ENCODE measurements at regions not wholly inside any gene's neighbourhood (a gene's known extent, or its start where the extent isn't known, plus 50 kb on each side); places are given as distances from the start of the nearest gene placed in this dataset.

DNA sequence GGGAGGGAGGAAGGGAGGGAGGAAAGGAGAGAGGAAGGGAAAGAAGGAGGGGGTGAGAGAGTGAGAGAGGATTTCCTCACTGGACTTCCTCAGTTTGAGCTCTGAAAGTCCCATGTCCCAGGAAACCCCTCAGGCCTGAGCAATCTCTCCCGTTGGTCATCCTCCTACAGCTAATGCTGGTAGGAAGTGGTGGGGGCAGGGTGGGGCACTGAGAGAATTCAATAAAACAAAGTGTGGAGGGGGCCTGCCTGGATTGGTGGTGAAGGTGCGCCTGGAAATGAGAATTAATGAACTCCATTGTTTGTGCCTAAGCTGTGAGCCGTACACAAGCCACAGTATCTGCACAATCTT lies 195.0 kb downstream of the RGS3 start (continued):
- TF ChIP-seq, protein P1, sequence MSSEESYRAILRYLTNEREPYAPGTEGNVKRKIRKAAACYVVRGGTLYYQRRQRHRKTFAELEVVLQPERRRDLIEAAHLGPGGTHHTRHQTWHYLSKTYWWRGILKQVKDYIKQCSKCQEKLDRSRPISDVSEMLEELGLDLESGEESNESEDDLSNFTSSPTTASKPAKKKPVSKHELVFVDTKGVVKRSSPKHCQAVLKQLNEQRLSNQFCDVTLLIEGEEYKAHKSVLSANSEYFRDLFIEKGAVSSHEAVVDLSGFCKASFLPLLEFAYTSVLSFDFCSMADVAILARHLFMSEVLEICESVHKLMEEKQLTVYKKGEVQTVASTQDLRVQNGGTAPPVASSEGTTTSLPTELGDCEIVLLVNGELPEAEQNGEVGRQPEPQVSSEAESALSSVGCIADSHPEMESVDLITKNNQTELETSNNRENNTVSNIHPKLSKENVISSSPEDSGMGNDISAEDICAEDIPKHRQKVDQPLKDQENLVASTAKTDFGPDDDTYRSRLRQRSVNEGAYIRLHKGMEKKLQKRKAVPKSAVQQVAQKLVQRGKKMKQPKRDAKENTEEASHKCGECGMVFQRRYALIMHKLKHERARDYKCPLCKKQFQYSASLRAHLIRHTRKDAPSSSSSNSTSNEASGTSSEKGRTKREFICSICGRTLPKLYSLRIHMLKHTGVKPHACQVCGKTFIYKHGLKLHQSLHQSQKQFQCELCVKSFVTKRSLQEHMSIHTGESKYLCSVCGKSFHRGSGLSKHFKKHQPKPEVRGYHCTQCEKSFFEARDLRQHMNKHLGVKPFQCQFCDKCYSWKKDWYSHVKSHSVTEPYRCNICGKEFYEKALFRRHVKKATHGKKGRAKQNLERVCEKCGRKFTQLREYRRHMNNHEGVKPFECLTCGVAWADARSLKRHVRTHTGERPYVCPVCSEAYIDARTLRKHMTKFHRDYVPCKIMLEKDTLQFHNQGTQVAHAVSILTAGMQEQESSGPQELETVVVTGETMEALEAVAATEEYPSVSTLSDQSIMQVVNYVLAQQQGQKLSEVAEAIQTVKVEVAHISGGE (tag by site-specific recombination; conservative IDR thresholded peaks at IDR 0.05; ENCODE audit: low read depth): no peak
- TF ChIP-seq ZSCAN30 (tag by site-specific recombination; IDR thresholded peaks at IDR 0.05): no peak
- no peak for TF ChIP-seq ZNF169 (tag by site-specific recombination; IDR thresholded peaks at IDR 0.05)
- no peak for TF ChIP-seq ZNF521 (tag by site-specific recombination; IDR thresholded peaks at IDR 0.05)
- TF ChIP-seq KLF8 (tag by site-specific recombination; IDR thresholded peaks at IDR 0.05): no peak
- no peak for TF ChIP-seq ZEB2 (tag by site-specific recombination; IDR thresholded peaks at IDR 0.05)
- no peak for TF ChIP-seq SETDB1 (IDR thresholded peaks at IDR 0.05; ENCODE audit: insufficient read length, low read length)
- no peak for TF ChIP-seq ZNF341 (tag by site-specific recombination; IDR thresholded peaks at IDR 0.05; ENCODE audit: low read depth)
- no peak for TF ChIP-seq ZNF791 (tag by site-specific recombination; IDR thresholded peaks at IDR 0.05)
- TF ChIP-seq SP2 (tag by site-specific recombination; IDR thresholded peaks at IDR 0.05): no peak
- no peak for TF ChIP-seq ZNF248 (tag by site-specific recombination; IDR thresholded peaks at IDR 0.05)
- no peak for TF ChIP-seq ZSCAN4 (tag by site-specific recombination; IDR thresholded peaks at IDR 0.05)
- no peak for TF ChIP-seq ZNF544 (tag by site-specific recombination; IDR thresholded peaks at IDR 0.05)
- TF ChIP-seq ZNF768 (tag by site-specific recombination; IDR thresholded peaks at IDR 0.05): no peak
- TF ChIP-seq ZNF776 (tag by site-specific recombination; IDR thresholded peaks at IDR 0.05; ENCODE audit: borderline replicate concordance): no peak

GRCh38 chr9:113659039-113659438 lies 195.5 kb downstream of the RGS3 start:
- Histone ChIP-seq H3K9me3 (ENCODE audit: control insufficient read depth, insufficient read depth, low read depth, low read length) (no peaks in the 10 kb centered on the region), H3K27ac (ENCODE audit: extremely low read depth, low read depth, low read length) (no peak overlapping the region), H3K36me3 (ENCODE audit: control insufficient read depth in 2 of 2, insufficient read depth in 1 of 2, low read length in 2 of 2) (no peaks in the 10 kb centered on the region), H3K4me1 (ENCODE audit: control insufficient read depth, insufficient read depth, low read length) (no peaks in the 10 kb centered on the region), H3K4me3 (ENCODE audit: low read depth, low read length) (no peak overlapping the region)
- ChIA-PET CTCF (interaction anchor here (0.7 to 15.1 kb wide), 16 partner anchors 8 to 927 kb away, joined by 3 to 831 read pairs (median 7); partner anchors contain the start of genes ALAD, CDC26 and PRPF4), POLR2A (interaction anchor here (1.9 to 2.1 kb wide), 2 partner anchors 68 to 384 kb away, joined by 5 to 11 read pairs; partner anchors contain the start of genes CDC26 and PRPF4)
- TF ChIP-seq ZNF704 (tag by site-specific recombination; IDR thresholded peaks at IDR 0.05): no peak
- no peak for TF ChIP-seq ZBTB8A (tag by site-specific recombination; IDR thresholded peaks at IDR 0.05)
- no peak for TF ChIP-seq ZNF341 (tag by site-specific recombination; IDR thresholded peaks at IDR 0.05; ENCODE audit: low read depth)
- TF ChIP-seq ZNF544 (tag by site-specific recombination; IDR thresholded peaks at IDR 0.05): no peak
- TF ChIP-seq, protein P2, sequence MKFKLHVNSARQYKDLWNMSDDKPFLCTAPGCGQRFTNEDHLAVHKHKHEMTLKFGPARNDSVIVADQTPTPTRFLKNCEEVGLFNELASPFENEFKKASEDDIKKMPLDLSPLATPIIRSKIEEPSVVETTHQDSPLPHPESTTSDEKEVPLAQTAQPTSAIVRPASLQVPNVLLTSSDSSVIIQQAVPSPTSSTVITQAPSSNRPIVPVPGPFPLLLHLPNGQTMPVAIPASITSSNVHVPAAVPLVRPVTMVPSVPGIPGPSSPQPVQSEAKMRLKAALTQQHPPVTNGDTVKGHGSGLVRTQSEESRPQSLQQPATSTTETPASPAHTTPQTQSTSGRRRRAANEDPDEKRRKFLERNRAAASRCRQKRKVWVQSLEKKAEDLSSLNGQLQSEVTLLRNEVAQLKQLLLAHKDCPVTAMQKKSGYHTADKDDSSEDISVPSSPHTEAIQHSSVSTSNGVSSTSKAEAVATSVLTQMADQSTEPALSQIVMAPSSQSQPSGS (tag by site-specific recombination; IDR thresholded peaks at IDR 0.05; ENCODE audit: low read depth): no peak
- no peak for TF ChIP-seq ZNF510 (tag by site-specific recombination; IDR thresholded peaks at IDR 0.05; ENCODE audit: insufficient replicate concordance)
- no peak for TF ChIP-seq ZNF645 (tag by site-specific recombination; IDR thresholded peaks at IDR 0.05)
- TF ChIP-seq ZNF10 (tag by site-specific recombination; IDR thresholded peaks at IDR 0.05): no peak
- TF ChIP-seq ZNF585B (tag by site-specific recombination; IDR thresholded peaks at IDR 0.05): no peak
- no peak for TF ChIP-seq ZNF280D (tag by site-specific recombination; IDR thresholded peaks at IDR 0.05)
- TF ChIP-seq ZFP37 (tag by site-specific recombination; IDR thresholded peaks at IDR 0.05): no peak
- no peak for TF ChIP-seq OVOL3 (tag by site-specific recombination; IDR thresholded peaks at IDR 0.05)
